Brain microvascular endothelial cell (primary cell): ENCODE measurements at regions not wholly inside any gene's neighbourhood (a gene's known extent, or its start where the extent isn't known, plus 50 kb on each side); places are given as distances from the start of the nearest gene placed in this dataset.
A peak's percentile ranks its signal among the peaks of the same experiment; 100 is the strongest.

Source experiments
- DNase-seq: peaks from one replicate; pipeline ENCODE4 v3.0.0-alpha.2; 2020
- H3K27ac ChIP-seq: fragments of 250-450 bp; sonication (Bioruptor Pico); 2 replicates; pipeline ENCODE4 v1.5.1; 2020; ENCODE audit warnings: mild to moderate bottlenecking, moderate library complexity
- H3K27me3 ChIP-seq: fragments of 250-450 bp; sonication (Bioruptor Pico); replicated peaks from 2 replicates; pipeline ENCODE4 v1.5.1; 2020; ENCODE audit warnings: mild to moderate bottlenecking
- H3K36me3 ChIP-seq: fragments of 250-450 bp; sonication (Bioruptor Pico); replicated peaks from 2 replicates; pipeline ENCODE4 v1.5.1; 2020; ENCODE audit warnings: mild to moderate bottlenecking
- H3K4me3 ChIP-seq: 2 replicates; pipeline ENCODE4 v1.5.1; 2011; ENCODE audit warnings: low read depth, mild to moderate bottlenecking, control low read depth, low read length, moderate library complexity
- in situ Hi-C: cut with HindIII; loops from 2 replicates; pipeline ENCODE4 v1.10.0; 2017; ENCODE audit warnings: low sequenced_read_pairs, low pct_ligation_motif_present
- TF ChIP-seq, protein P1 (sequence below): IDR thresholded peaks from 2 replicates; pipeline ENCODE4 v1.5.1; 2011; ENCODE audit warnings: low read depth, mild to moderate bottlenecking, moderate library complexity, low read length, control low read depth, inconsistent platforms; ENCODE audit errors: missing control alignments

DNA sequence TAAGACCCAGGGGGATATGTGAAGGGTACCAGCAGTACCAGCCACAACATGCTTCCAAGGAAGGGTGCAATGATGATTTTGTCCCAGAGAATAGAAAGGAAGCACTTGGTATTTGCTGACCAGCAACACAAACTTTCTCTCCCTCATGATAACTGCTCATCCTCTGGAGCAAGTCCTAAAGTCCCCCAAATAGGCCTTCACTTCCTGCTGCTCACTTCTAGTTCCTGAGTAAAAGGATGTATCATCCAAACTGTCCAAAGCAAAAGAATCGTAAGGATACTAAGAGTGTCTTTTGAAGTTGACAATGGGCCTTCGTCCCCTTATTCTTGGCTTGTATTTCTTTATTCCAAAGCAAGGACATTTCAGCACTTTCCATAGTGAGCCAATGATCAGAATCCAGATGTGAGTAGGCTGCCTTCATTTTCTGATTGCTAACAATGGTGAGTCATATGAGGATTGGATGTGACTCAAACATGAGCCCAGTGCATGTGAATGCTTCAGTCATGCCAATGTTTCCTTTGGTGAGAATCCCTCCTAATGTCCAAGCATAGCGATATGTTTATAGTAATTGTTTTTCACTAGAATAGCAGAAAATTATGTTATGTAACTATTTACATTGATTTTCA is 243.4 kb upstream of the POU2AF2 start:
- peak; percentile 59 for DNase-seq
- no peaks in the 10 kb centered on the region for H3K36me3 ChIP-seq
- in situ Hi-C loops: no loop called here
- no peak overlapping the region for H3K4me3 ChIP-seq
- TF ChIP-seq, protein P1, sequence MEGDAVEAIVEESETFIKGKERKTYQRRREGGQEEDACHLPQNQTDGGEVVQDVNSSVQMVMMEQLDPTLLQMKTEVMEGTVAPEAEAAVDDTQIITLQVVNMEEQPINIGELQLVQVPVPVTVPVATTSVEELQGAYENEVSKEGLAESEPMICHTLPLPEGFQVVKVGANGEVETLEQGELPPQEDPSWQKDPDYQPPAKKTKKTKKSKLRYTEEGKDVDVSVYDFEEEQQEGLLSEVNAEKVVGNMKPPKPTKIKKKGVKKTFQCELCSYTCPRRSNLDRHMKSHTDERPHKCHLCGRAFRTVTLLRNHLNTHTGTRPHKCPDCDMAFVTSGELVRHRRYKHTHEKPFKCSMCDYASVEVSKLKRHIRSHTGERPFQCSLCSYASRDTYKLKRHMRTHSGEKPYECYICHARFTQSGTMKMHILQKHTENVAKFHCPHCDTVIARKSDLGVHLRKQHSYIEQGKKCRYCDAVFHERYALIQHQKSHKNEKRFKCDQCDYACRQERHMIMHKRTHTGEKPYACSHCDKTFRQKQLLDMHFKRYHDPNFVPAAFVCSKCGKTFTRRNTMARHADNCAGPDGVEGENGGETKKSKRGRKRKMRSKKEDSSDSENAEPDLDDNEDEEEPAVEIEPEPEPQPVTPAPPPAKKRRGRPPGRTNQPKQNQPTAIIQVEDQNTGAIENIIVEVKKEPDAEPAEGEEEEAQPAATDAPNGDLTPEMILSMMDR: no peak
- no peak overlapping the region for H3K27ac ChIP-seq
- H3K27me3 ChIP-seq: no peaks in the 10 kb centered on the region

DNA sequence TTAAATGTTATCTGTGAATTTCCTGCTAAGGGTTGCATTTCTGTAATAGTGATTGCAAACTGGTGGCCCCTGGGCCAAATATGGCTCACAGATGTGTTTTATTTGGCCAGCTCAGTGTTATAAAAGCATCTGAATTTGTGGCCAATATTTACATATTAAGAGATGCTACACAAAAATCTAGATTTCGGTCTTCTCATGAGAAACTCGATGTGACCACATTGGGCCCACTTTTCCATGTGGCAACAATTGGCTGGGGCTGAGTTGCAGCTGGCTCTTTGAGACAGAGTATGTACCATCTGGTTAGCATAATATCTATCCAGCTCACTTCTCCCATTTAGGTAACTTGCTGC is 244.5 kb upstream of the POU2AF2 start:
- Histone ChIP-seq H3K27me3 (no peaks in the 10 kb centered on the region), H3K36me3 (no peaks in the 10 kb centered on the region), H3K4me3 (no peak overlapping the region), H3K27ac (no peak overlapping the region)
- in situ Hi-C loops: no loop called here
- TF ChIP-seq, protein P1: no peak
- DNase-seq: no peak

DNA sequence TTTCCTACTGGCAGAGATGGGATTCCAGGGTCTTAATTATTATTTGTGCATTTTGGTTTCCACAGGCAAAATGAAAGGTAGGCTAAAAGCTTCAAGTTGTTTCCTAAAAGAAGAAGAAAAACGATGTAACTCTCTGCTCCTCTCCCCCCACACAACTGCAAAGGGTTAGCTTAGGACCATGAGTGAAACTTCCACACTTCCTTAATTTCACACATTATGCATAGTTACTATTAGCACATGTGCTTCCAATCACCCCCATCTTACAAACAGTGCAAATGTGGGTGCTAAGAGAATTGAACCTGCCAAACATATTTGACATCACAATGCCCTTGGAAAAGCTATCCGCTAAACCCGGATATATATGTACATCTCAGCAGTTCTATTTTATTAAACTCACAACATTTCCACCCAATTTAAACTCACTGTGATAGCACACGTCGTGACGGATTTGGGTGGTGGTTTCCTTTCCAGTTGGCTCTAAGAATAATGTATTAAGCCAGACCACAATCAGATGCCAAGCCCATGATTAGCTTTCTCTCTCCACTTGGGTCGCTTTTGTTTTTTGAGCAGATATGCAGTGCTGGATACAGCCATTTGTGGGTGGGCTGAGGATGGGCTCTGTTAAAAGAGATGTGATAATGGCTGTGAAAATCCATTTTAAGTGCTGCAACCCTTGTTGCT is 245.0 kb upstream of the POU2AF2 start:
- DNase-seq: no peak
- Histone ChIP-seq H3K4me3 (no peak overlapping the region), H3K27me3 (no peaks in the 10 kb centered on the region), H3K27ac (no peak overlapping the region), H3K36me3 (no peaks in the 10 kb centered on the region)
- in situ Hi-C loops: no loop called here
- TF ChIP-seq, protein P1: no peak

DNA sequence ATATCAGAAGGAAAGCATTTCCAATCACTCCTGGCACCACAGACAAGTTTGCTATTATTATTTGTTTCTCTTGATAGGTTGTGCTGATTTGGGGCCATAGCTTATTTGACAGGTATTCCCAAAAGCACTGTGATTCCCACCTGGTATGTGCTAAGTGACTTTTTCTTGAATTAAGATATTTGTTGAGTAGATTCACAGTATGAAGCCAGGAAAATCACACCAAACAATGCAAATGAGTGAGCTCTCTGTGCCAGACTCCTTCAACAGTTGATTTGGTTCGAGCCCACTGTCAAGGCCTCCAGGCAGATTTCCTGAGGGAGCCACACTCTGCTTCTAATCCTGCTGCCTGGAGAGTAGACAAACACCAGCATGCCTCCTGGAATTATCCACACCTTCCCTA is 253.0 kb upstream of the POU2AF2 start:
- no peak for DNase-seq
- TF ChIP-seq, protein P1: no peak
- H3K27ac ChIP-seq: no peak overlapping the region
- no peaks in the 10 kb centered on the region for H3K36me3 ChIP-seq
- H3K4me3 ChIP-seq: no peak overlapping the region
- H3K27me3 ChIP-seq: no peaks in the 10 kb centered on the region
- in situ Hi-C loops: no loop called here

DNA sequence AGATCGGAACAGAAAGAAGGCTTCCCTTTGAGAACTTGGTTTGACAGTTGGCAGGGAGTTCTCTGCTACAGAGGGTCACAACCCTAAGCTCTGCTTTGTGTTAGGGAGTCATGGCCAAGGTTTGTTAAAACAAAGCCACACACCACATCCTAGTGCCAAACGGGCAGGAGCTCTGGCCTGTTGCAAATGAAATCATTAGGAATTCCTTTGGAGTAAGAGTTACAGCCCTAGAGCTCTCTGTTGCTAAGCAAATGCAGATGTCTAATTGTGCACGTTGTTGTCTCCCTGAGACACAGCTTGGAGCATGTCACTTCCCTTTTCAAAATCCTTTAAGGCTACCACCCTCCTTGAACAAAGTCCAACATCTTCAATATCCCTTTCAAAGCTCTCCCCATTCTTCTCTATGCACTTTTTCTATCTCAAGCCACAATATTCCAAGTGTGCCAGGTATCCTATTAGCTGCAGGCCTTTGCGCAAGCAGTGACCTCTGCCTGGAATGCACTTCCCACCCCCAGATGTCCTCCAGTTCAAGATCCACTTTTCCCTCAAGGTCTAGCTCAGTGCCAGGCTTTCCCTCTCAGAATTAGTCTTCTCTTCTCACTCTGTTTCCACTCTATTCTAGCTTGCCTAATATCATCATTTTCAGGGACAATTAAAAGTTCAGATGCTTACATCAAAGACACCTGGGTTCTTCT is 253.7 kb upstream of the POU2AF2 start:
- in situ Hi-C loops: no loop called here
- H3K27ac ChIP-seq: no peak overlapping the region
- no peak overlapping the region for H3K4me3 ChIP-seq
- TF ChIP-seq, protein P1: no peak
- no peaks in the 10 kb centered on the region for H3K27me3 ChIP-seq
- no peaks in the 10 kb centered on the region for H3K36me3 ChIP-seq
- DNase-seq: no peak
